PC-3 (cell line): ENCODE measurements at regions not wholly inside any gene's neighbourhood (a gene's known extent, or its start where the extent isn't known, plus 50 kb on each side); places are given as distances from the start of the nearest gene placed in this dataset.

ENCODE experiments used
- ATAC-seq: fragments of 200-7000 bp; cut with Tn5 transposase; 2 replicates; pipeline ENCODE4 v1.9.1; 2020; ENCODE audit warnings: mild to moderate bottlenecking, moderate library complexity
- BruUV-seq: library from RNA; stranded (reverse); fragments of 400-500 nt; replicated peaks from 2 replicates; lab custom pipeline; 2021; lab: Mats Ljungman, UMichigan
- CTCF ChIA-PET: fragments of 300-600 bp; sonication (Branson Sonifier 250); formaldehyde crosslinking; loops from one replicate; lab custom pipeline; 2022; ENCODE audit warnings: antibody characterized with exemption; lab: Charles Lee
- POLR2A ChIA-PET: fragments of 300-600 bp; sonication (Branson Sonifier 250); formaldehyde crosslinking; loops from one replicate; lab custom pipeline; 2022; ENCODE audit warnings: antibody characterized with exemption; ENCODE audit not compliant: unreplicated experiment; lab: Charles Lee
- DNase-seq: peaks from one replicate; pipeline ENCODE4 v3.0.0-alpha.2; 2015
- H2AFZ ChIP-seq: fragments of 300-600 bp; sonication (generic); 2 replicates; pipeline ENCODE4 v1.6.0; 2016; ENCODE audit warnings: antibody characterized with exemption, low read length
- H3F3A ChIP-seq: fragments of 300-600 bp; sonication (generic); one replicate; pipeline ENCODE4 v1.6.0; 2017; ENCODE audit warnings: antibody characterized with exemption, low read length, control low read depth, mild to moderate bottlenecking; ENCODE audit not compliant: unreplicated experiment
- H3K27ac ChIP-seq: fragments of 300-600 bp; sonication (generic); 2 replicates; pipeline ENCODE4 v1.5.1; 2016; ENCODE audit warnings: mild to moderate bottlenecking, low read length
- H3K27me3 ChIP-seq: fragments of 300-600 bp; sonication (generic); 2 replicates; pipeline ENCODE4 v1.6.1; 2016; ENCODE audit warnings: low read length, mixed read lengths
- H3K36me3 ChIP-seq: fragments of 300-600 bp; sonication (generic); 2 replicates; pipeline ENCODE4 v1.6.1; 2016; ENCODE audit warnings: low read depth, mixed run types, low read length, mixed read lengths
- H3K4me1 ChIP-seq: fragments of 300-600 bp; sonication (generic); 2 replicates; pipeline ENCODE4 v1.5.1; 2016; ENCODE audit warnings: low read length; ENCODE audit not compliant: insufficient read depth
- H3K4me2 ChIP-seq: fragments of 300-600 bp; sonication (generic); 2 replicates; pipeline ENCODE4 v1.6.0; 2016; ENCODE audit warnings: low read length
- H3K4me3 ChIP-seq: fragments of 300-600 bp; sonication (generic); 2 replicates; pipeline ENCODE4 v1.5.1; 2016; ENCODE audit warnings: mild to moderate bottlenecking, low read length, mixed read lengths
- H3K79me2 ChIP-seq: fragments of 300-600 bp; sonication (generic); 2 replicates; pipeline ENCODE4 v1.6.1; 2017; ENCODE audit warnings: low read length, mixed read lengths
- H3K9ac ChIP-seq: fragments of 300-600 bp; sonication (generic); 2 replicates; pipeline ENCODE4 v1.6.0; 2016; ENCODE audit warnings: mild to moderate bottlenecking, low read length
- H3K9me2 ChIP-seq: fragments of 300-600 bp; sonication (generic); replicated peaks from 2 replicates; pipeline ENCODE4 v1.6.1; 2016; ENCODE audit warnings: mixed run types, low read length, mixed read lengths
- H3K9me3 ChIP-seq: fragments of 300-600 bp; sonication (generic); 2 replicates; pipeline ENCODE4 v1.6.1; 2016; ENCODE audit warnings: low read length, mixed read lengths
- H4K20me1 ChIP-seq: fragments of 300-600 bp; sonication (generic); 2 replicates; pipeline ENCODE4 v1.6.1; 2016; ENCODE audit warnings: low read length, mixed read lengths
- CTCF ChIP-seq: fragments of 300-600 bp; sonication (generic); conservative IDR thresholded peaks from 2 replicates; pipeline ENCODE4 v1.5.1; 2017; ENCODE audit warnings: antibody characterized with exemption, low read depth, mild to moderate bottlenecking, low read length
- EZH2 ChIP-seq: fragments of 300-600 bp; sonication (generic); IDR thresholded peaks from one replicate; pipeline ENCODE4 v1.6.1; 2017; ENCODE audit warnings: antibody characterized with exemption, mild to moderate bottlenecking, low read length; ENCODE audit not compliant: unreplicated experiment
- EZH2phosphoT487 ChIP-seq: fragments of 300-600 bp; sonication (generic); IDR thresholded peaks from 2 replicates; pipeline ENCODE4 v1.6.1; 2018; ENCODE audit warnings: mild to moderate bottlenecking, antibody characterized with exemption, low read length, borderline replicate concordance
- intact Hi-C: fragments of 100-400 bp; cut with micrococcal nuclease; formaldehyde crosslinking; loops from 2 replicates; pipeline ENCODE4 v1.9.0; 2023

- Histone ChIP-seq H3K9me3 (no peaks in the 10 kb centered on the region), H3K9ac (no peak overlapping the region), H3K9me2 (no peaks in the 10 kb centered on the region), H3K4me1 (no peaks in the 10 kb centered on the region), H3K4me3 (no peak overlapping the region), H3K27ac (no peak overlapping the region), H3F3A (no peaks in the 10 kb centered on the region), H3K27me3 (no peaks in the 10 kb centered on the region), H2AFZ (no peak overlapping the region), H4K20me1 (no peaks in the 10 kb centered on the region), H3K4me2 (no peak overlapping the region), H3K36me3 (no peaks in the 10 kb centered on the region), H3K79me2 (no peaks in the 10 kb centered on the region)
- BruUV-seq, result no TSS peak
- intact Hi-C loops, result no loop called here
- CTCF ChIA-PET, result no interaction called here
- POLR2A ChIA-PET, result no interaction called here
- DNase-seq (no peak), ATAC-seq (no peak)
- no peak for TF ChIP-seq EZH2
- no peak for TF ChIP-seq EZH2phosphoT487
- no peak for TF ChIP-seq CTCF
Observed at GRCh38 chr13:79621902-79622301, 140.9 kb downstream of the NDFIP2 start.

DNA sequence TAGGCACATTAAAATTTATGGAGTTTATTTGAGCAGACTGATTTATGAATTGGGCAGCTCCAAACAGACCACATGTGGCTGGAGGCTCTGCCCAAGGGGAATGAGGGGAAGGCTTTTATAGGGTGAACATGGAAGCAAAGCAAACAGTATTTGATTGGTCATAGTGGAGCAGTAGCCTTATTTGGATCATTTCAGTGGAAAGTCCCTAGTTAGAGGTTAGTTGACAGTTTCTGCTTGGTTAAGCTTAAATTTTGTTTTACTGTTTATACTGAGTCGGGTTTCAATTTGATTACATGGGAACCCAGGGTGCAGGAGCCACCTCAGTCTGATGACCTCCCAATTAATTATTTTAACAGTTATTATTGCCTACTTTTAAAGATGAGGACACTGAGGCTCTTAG, 140.5 kb downstream of the NDFIP2 start:
- H3K27ac ChIP-seq, result no peak overlapping the region
- no peak for DNase-seq
- ATAC-seq, result no peak
- H3K79me2 ChIP-seq, result no peaks in the 10 kb centered on the region
- intact Hi-C loops, result no loop called here
- H3K36me3 ChIP-seq, result no peaks in the 10 kb centered on the region
- ChIA-PET CTCF (no interaction called here), POLR2A (no interaction called here)
- no TSS peak for BruUV-seq
- H3K9ac ChIP-seq, result no peak overlapping the region
- TF ChIP-seq CTCF, result no peak
- TF ChIP-seq EZH2, result no peak
- no peak for TF ChIP-seq EZH2phosphoT487
- H3F3A ChIP-seq, result no peaks in the 10 kb centered on the region
- H3K4me3 ChIP-seq, result no peak overlapping the region
- H3K4me1 ChIP-seq, result no peaks in the 10 kb centered on the region
- H3K9me3 ChIP-seq, result no peaks in the 10 kb centered on the region
- no peaks in the 10 kb centered on the region for H4K20me1 ChIP-seq
- H3K27me3 ChIP-seq, result no peaks in the 10 kb centered on the region
- no peak overlapping the region for H3K4me2 ChIP-seq
- H3K9me2 ChIP-seq, result no peaks in the 10 kb centered on the region
- no peak overlapping the region for H2AFZ ChIP-seq

- Histone ChIP-seq H3F3A (no peaks in the 10 kb centered on the region), H3K79me2 (no peaks in the 10 kb centered on the region), H2AFZ (no peak overlapping the region), H3K27me3 (no peaks in the 10 kb centered on the region), H3K4me3 (no peak overlapping the region), H3K36me3 (no peaks in the 10 kb centered on the region), H3K4me2 (no peak overlapping the region), H4K20me1 (no peaks in the 10 kb centered on the region), H3K27ac (no peak overlapping the region), H3K9me3 (no peaks in the 10 kb centered on the region), H3K9me2 (no peaks in the 10 kb centered on the region), H3K9ac (no peak overlapping the region), H3K4me1 (no peaks in the 10 kb centered on the region)
- DNase-seq, result no peak
- ChIA-PET CTCF (no interaction called here), POLR2A (no interaction called here)
- no TSS peak for BruUV-seq
- ATAC-seq, result no peak
- intact Hi-C loops, result no loop called here
- no peak for TF ChIP-seq CTCF
- TF ChIP-seq EZH2, result no peak
- TF ChIP-seq EZH2phosphoT487, result no peak
Observed at GRCh38 chr13:79614250-79614918, 133.4 kb downstream of the NDFIP2 start.
